ENCODE measurements at regions not wholly inside any gene's neighbourhood (a gene's known extent, or its start where the extent isn't known, plus 50 kb on each side); places are given as distances from the start of the nearest gene placed in this dataset.

DNA sequence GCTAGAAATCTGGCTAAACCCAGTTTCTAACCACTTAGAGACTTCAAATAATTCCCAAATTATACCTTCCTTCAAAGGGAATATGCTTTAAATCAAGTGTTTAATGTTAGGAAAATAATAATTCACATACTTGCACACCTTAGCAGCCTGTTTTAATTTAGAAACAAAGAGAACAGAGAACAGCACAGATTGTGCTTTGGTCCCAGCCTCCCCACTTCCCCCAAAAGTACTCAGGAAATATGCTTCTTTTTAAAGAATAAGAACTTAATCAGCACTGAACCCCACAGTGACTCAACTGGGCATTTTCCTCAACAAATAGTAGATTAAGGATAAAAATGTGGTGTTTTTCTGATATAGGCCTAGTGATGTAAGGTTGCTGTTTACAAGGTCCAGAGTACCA, 295.8 kb downstream of the GBA3 start:
- H3K9ac ChIP-seq (ENCODE audit: low read depth, low read length), result no peak overlapping the region
- no peak overlapping the region for H4K8ac ChIP-seq (ENCODE audit: low read depth in 2 of 2, low read length in 2 of 2)
- no peak overlapping the region for H3K14ac ChIP-seq (replicated peaks; ENCODE audit: low read depth, low read length)
- dilution Hi-C loops (cut with HindIII; ENCODE audit: low sequenced_read_pairs, unreplicated experiment) (no loop called here), intact Hi-C loops (cut with micrococcal nuclease) (no loop called here), in situ Hi-C loops (cut with MboI; ENCODE audit: low sequenced_read_pairs) (no loop called here)
- no peaks in the 10 kb centered on the region for H3K4me1 ChIP-seq (ENCODE audit: control insufficient read depth, insufficient read depth, low read length)
- H3K9me3 ChIP-seq (ENCODE audit: control insufficient read depth, insufficient read depth, low read length), result peaks cover 2% of the 10 kb centered on the region
- H2BK20ac ChIP-seq (ENCODE audit: low read depth, low read length), result no peak overlapping the region
- H2AK5ac ChIP-seq (ENCODE audit: low read depth, low read length), result no peak overlapping the region
- no peaks in the 10 kb centered on the region for H3K9me1 ChIP-seq (ENCODE audit: insufficient read depth, low read length)
- H3K4ac ChIP-seq (ENCODE audit: low read depth, low read length), result no peak overlapping the region
- H2AK9ac ChIP-seq (replicated peaks; ENCODE audit: low read depth, low read length, poor library complexity), result no peak overlapping the region
- no peak overlapping the region for H2BK120ac ChIP-seq (ENCODE audit: low read depth, low read length)
- no peak overlapping the region for H2AFZ ChIP-seq (replicated peaks; ENCODE audit: low read length, poor library complexity)
- ChIA-PET CTCF (no interaction called here), POLR2A (ENCODE audit: unreplicated experiment) (no interaction called here)
- H2BK5ac ChIP-seq (ENCODE audit: low read depth, low read length, poor library complexity, severe bottlenecking), result no peak overlapping the region
- H3K27me3 ChIP-seq (ENCODE audit: control insufficient read depth, insufficient read depth, low read length), result no peaks in the 10 kb centered on the region
- no peak overlapping the region for H4K5ac ChIP-seq (ENCODE audit: low read depth, low read length)
- no TSS peak for BruUV-seq (replicated peaks)
- no peak overlapping the region for H3K23ac ChIP-seq (ENCODE audit: low read depth, low read length)
- H3K36me3 ChIP-seq (ENCODE audit: control insufficient read depth, insufficient read depth, low read length), result no peaks in the 10 kb centered on the region
- TF ChIP-seq MXI1 (IDR thresholded peaks at IDR 0.05; ENCODE audit: borderline replicate concordance, low read depth, low read length), result no peak
- no peak for TF ChIP-seq CHD1 (IDR thresholded peaks at IDR 0.05; ENCODE audit: low read depth, low read length)
- TF ChIP-seq MAFK (IDR thresholded peaks at IDR 0.05; ENCODE audit: low read depth, low read length), result no peak
- no peak for TF ChIP-seq MAZ (IDR thresholded peaks at IDR 0.05; ENCODE audit: borderline replicate concordance, low read depth, low read length)
- TF ChIP-seq SMC3 (IDR thresholded peaks at IDR 0.05; ENCODE audit: low read depth, low read length), result no peak
- TF ChIP-seq POLR2A (IDR thresholded peaks at IDR 0.05; ENCODE audit: low read depth, low read length), result no peak
- TF ChIP-seq, protein P1, sequence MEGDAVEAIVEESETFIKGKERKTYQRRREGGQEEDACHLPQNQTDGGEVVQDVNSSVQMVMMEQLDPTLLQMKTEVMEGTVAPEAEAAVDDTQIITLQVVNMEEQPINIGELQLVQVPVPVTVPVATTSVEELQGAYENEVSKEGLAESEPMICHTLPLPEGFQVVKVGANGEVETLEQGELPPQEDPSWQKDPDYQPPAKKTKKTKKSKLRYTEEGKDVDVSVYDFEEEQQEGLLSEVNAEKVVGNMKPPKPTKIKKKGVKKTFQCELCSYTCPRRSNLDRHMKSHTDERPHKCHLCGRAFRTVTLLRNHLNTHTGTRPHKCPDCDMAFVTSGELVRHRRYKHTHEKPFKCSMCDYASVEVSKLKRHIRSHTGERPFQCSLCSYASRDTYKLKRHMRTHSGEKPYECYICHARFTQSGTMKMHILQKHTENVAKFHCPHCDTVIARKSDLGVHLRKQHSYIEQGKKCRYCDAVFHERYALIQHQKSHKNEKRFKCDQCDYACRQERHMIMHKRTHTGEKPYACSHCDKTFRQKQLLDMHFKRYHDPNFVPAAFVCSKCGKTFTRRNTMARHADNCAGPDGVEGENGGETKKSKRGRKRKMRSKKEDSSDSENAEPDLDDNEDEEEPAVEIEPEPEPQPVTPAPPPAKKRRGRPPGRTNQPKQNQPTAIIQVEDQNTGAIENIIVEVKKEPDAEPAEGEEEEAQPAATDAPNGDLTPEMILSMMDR (conservative IDR thresholded peaks at IDR 0.05; ENCODE audit: low read depth, low read length), result no peak
- no peaks in the 10 kb centered on the region for H4K20me1 ChIP-seq (ENCODE audit: insufficient read depth, low read length)
- no peak overlapping the region for H2BK15ac ChIP-seq (ENCODE audit: low read depth, low read length)
- no peak overlapping the region for H3K18ac ChIP-seq (ENCODE audit: low read depth, low read length)
- DNase-seq (no peak), ATAC-seq (ENCODE audit: low read depth) (no peak)
- no peak overlapping the region for H3K4me2 ChIP-seq (ENCODE audit: low read depth, low read length)
- no peak overlapping the region for H3K4me3 ChIP-seq (ENCODE audit: insufficient read depth, low read depth, low read length)
- no peak overlapping the region for H3K27ac ChIP-seq (ENCODE audit: insufficient read depth, low read length)
- no peaks in the 10 kb centered on the region for H3K79me1 ChIP-seq (ENCODE audit: low read depth in 1 of 2, low read length in 2 of 2)
- H3K56ac ChIP-seq (ENCODE audit: extremely low read depth, insufficient read depth, low read length), result no peak overlapping the region
- no peak overlapping the region for H4K91ac ChIP-seq (ENCODE audit: insufficient read depth, low read depth, low read length)
